ENCODE measurements at regions not wholly inside any gene's neighbourhood (a gene's known extent, or its start where the extent isn't known, plus 50 kb on each side); places are given as distances from the start of the nearest gene placed in this dataset.

DNA sequence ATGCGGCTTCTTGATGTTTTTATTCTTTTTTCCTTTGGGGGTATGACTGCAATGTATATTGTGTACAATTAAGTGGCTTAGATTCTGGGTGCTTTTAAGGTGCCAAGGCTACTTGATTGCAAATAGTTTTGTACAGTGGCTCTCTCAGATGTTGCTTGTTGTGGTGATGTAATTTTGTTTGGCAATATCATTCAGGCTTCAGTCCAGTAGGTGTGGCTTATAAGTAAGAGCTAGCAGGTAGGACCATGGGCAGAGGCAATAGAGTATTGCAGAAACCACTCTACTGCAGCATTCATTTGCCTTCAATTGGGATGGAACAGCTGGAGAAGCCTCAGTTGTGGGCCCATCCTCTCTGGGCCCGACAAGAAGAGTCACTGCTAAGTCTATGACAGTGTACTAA lies 407.9 kb upstream of the MAN1A1 start:
- H4K20me1 ChIP-seq (replicated peaks; ENCODE audit: insufficient read depth): no peaks in the 10 kb centered on the region
- H3K4me3 ChIP-seq: no peak overlapping the region
- H3K36me3 ChIP-seq (ENCODE audit: insufficient read depth): no peaks in the 10 kb centered on the region
- no peaks in the 10 kb centered on the region for H3K4me1 ChIP-seq (ENCODE audit: insufficient read depth)
- no peak for TF ChIP-seq CREB1 (CRISPR knock-in tag; IDR thresholded peaks at IDR 0.05; ENCODE audit: low read depth)
- no peak for TF ChIP-seq ZNF114 (CRISPR knock-in tag; IDR thresholded peaks at IDR 0.05)
- no peak for TF ChIP-seq EZH2 (IDR thresholded peaks at IDR 0.05; ENCODE audit: low read depth, unreplicated experiment)
- TF ChIP-seq, protein P1, sequence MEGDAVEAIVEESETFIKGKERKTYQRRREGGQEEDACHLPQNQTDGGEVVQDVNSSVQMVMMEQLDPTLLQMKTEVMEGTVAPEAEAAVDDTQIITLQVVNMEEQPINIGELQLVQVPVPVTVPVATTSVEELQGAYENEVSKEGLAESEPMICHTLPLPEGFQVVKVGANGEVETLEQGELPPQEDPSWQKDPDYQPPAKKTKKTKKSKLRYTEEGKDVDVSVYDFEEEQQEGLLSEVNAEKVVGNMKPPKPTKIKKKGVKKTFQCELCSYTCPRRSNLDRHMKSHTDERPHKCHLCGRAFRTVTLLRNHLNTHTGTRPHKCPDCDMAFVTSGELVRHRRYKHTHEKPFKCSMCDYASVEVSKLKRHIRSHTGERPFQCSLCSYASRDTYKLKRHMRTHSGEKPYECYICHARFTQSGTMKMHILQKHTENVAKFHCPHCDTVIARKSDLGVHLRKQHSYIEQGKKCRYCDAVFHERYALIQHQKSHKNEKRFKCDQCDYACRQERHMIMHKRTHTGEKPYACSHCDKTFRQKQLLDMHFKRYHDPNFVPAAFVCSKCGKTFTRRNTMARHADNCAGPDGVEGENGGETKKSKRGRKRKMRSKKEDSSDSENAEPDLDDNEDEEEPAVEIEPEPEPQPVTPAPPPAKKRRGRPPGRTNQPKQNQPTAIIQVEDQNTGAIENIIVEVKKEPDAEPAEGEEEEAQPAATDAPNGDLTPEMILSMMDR (conservative IDR thresholded peaks at IDR 0.05; ENCODE audit: low read depth in 2 of 2): no peak
- no peak for TF ChIP-seq ZNF462 (CRISPR knock-in tag; IDR thresholded peaks at IDR 0.05)
- no peak for TF ChIP-seq NANOG (IDR thresholded peaks at IDR 0.05; ENCODE audit: borderline replicate concordance)
- TF ChIP-seq STAT1 (IDR thresholded peaks at IDR 0.05; ENCODE audit: unreplicated experiment): no peak
- TF ChIP-seq EZH2phosphoT487 (IDR thresholded peaks at IDR 0.05; ENCODE audit: unreplicated experiment): no peak
- TF ChIP-seq JUNB (IDR thresholded peaks at IDR 0.05; ENCODE audit: unreplicated experiment): no peak
- TF ChIP-seq POLR2AphosphoS5 (IDR thresholded peaks at IDR 0.05; ENCODE audit: low read depth): no peak
- TF ChIP-seq ETS1 (IDR thresholded peaks at IDR 0.05): no peak
- TF ChIP-seq REST (IDR thresholded peaks at IDR 0.05; ENCODE audit: unreplicated experiment): no peak
- TF ChIP-seq ZNF331 (CRISPR knock-in tag; IDR thresholded peaks at IDR 0.05; ENCODE audit: low read depth): no peak
- H3F3A ChIP-seq (replicated peaks; ENCODE audit: low read depth): no peaks in the 10 kb centered on the region
- H3K27me3 Mint-ChIP-seq (ENCODE audit: insufficient read depth, low read depth, poor library complexity): no peaks in the 10 kb centered on the region
- H3K4me1 Mint-ChIP-seq: no peaks in the 10 kb centered on the region
- H3K27ac ChIP-seq (ENCODE audit: low read depth): no peak overlapping the region
- no peaks in the 10 kb centered on the region for H3K79me2 ChIP-seq (replicated peaks; ENCODE audit: insufficient read depth)
- no peak overlapping the region for H3K4me2 ChIP-seq
- H3K27me3 ChIP-seq (ENCODE audit: insufficient read depth): no peaks in the 10 kb centered on the region
- no peak for DNase-seq (ENCODE audit: low spot score)
- H3K36me3 Mint-ChIP-seq (ENCODE audit: low read depth): no peaks in the 10 kb centered on the region
- no peak for ATAC-seq
- H3K27ac Mint-ChIP-seq: no peak overlapping the region
- no peaks in the 10 kb centered on the region for H3K9me3 Mint-ChIP-seq
- H3K9me2 ChIP-seq (ENCODE audit: insufficient read depth): no peaks in the 10 kb centered on the region; the same call in 1 of the 2 replicates
- no peak overlapping the region for H2AFZ ChIP-seq
- H3K4me3 Mint-ChIP-seq: no peak overlapping the region
